ENCODE measurements at regions not wholly inside any gene's neighbourhood (a gene's known extent, or its start where the extent isn't known, plus 50 kb on each side); places are given as distances from the start of the nearest gene placed in this dataset.

- no peak for TF ChIP-seq POLR2AphosphoS5 (IDR thresholded peaks at IDR 0.05)
- no peak for TF ChIP-seq EP300 (IDR thresholded peaks at IDR 0.05)
- TF ChIP-seq CTCF (IDR thresholded peaks at IDR 0.05) = no peak
- TF ChIP-seq POLR2A (IDR thresholded peaks at IDR 0.05) = no peak
These were observed 378.4 kb upstream of the NRG3 start for GRCh38 chr10:81496626-81497025.
